Amniotic epithelial cell (primary cell): ENCODE measurements at regions not wholly inside any gene's neighbourhood (a gene's known extent, or its start where the extent isn't known, plus 50 kb on each side); places are given as distances from the start of the nearest gene placed in this dataset.
A peak's percentile ranks its signal among the peaks of the same experiment; 100 is the strongest.
"Not testable (repeated sequence)": the region's sequence is repeated elsewhere in the genome, so short reads cannot be mapped to it uniquely, and the experiment has no call there.

ENCODE experiments used
- DNase-seq: peaks from one replicate; pipeline ENCODE4 v3.0.0-alpha.2; 2010; ENCODE audit warnings: low read depth

DNA sequence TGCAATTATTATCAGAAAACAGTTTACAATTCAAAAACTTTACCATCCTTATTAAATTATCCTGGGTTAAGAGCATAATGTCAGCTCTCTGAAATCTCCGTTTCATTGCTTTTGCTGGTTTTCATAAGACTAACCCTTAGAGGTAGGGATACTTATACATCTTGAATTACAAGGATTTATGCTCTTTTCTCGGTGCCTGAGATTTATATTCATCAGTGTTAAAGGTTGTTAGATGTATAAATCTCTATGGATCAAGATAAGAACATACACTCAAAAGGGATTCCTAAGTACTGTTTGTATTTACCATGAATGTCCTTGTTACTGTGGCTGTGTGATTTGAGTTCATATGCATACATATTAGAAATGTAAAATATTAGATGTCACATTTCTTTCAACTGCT is 684.7 kb downstream of the EFNA5 start:
- DNase-seq: no peak

GRCh38 chr5:106985174-106985573 is 685.6 kb downstream of the EFNA5 start:
- no peak for DNase-seq

- not testable (repeated sequence) for DNase-seq
Measured at GRCh38 chr5:106979178-106979577, 691.6 kb downstream of the EFNA5 start.

GRCh38 chr5:106978582-106979165 is 692.1 kb downstream of the EFNA5 start:
- not testable (repeated sequence) for DNase-seq

DNA sequence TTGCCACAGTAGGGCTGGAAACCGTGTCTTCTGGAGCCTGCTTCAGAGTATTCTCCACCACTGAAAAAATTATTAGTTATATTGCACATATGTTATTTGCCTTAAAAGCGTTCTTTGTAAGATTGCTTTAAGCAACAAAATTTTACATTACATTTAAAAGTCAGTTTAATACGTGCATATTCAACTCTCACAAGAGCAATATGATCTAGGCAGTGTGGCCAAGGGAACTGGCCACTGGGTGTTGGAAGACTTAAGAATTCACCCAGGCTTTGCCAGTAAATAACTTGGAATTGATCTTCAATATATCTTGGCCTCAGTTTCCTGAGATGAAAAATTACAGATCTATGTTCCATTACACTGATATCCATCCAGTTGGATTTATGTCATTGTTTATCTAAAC is 694.4 kb downstream of the EFNA5 start:
- DNase-seq: no peak

DNA sequence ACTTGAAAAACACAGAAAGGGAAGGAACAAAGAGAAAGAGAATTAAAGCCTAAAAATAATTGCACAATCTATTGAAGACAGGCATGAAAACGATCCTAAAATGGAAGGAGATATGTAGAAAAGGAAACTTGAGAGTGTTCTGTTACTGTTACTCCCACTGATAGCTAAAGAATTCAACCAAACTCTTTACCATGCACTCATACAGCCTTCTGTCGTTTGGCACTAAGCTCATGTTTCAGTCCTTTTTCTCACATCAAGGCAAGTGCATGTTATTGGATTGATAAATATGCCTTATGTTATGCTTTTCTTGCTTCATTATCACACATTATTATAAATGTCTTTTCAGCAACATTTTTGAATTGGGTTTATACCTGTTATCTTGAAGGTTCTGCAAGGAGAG is 696.5 kb downstream of the EFNA5 start:
- no peak for DNase-seq

DNA sequence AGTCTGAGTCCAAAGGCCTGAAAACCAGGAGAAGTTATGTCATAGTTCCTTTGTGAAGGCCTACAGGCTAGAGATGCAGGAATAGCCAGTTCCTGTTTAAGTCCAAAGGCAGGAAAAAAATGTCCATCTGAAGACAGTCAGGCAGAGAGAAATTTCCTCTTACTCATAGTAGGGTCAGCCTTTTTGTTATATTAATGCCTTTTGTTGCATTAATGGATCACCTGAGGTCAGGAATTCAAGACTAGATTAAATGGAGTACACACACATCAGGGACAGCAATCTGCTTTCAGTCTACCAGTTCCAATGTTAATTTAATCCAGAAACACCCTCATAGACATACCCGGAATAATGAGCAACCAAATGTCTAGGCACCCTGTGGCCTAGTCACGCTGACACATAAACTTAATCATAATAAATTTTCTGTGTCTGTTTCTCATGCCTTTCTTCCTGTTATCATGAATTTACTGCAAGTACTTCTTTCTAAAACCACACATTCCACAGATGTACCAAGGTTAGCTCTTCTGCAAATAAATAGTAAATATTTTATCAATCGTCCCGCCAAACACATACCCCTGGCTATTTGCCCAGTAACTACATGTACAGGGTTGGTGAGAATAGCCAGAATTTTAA is 703.9 kb downstream of the EFNA5 start:
- peak; percentile 17 for DNase-seq

DNA sequence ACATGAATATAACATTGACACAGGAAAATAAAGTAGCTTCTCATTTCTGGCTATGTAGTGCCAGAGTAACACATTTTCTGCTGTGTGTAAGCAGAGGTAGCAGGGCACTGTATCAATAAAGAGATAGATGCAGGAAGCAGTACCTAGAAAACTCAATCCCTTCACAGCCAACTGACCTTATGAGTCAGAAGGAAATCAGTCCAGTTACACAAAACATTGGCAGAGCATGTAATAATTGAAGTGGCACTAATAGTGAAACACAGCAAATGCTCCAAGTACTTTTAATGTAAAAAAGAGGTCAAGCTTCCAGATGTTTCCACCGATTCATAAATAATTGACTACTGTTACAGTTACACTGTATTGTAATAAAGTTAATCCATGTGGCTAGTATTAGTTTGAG is 706.6 kb downstream of the EFNA5 start:
- peak; percentile 32 for DNase-seq

DNA sequence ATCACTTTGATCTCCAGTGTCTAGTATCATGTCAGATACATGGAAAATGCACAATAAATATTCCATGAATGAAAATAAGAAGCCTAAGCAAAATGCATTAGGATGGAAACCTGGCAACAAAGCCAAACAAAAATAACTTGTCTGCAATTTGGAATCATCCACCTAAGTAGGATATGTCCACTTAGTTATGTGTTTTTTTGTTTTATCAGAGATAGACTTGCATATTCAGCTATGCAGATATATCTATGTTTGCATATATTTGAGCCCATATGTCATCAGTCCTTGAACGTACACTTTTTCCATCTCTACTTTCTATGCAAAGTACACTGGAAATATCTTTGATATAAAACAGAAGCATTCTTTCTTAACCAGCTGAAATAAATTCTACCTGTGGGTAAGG is 707.1 kb downstream of the EFNA5 start:
- DNase-seq: no peak

DNA sequence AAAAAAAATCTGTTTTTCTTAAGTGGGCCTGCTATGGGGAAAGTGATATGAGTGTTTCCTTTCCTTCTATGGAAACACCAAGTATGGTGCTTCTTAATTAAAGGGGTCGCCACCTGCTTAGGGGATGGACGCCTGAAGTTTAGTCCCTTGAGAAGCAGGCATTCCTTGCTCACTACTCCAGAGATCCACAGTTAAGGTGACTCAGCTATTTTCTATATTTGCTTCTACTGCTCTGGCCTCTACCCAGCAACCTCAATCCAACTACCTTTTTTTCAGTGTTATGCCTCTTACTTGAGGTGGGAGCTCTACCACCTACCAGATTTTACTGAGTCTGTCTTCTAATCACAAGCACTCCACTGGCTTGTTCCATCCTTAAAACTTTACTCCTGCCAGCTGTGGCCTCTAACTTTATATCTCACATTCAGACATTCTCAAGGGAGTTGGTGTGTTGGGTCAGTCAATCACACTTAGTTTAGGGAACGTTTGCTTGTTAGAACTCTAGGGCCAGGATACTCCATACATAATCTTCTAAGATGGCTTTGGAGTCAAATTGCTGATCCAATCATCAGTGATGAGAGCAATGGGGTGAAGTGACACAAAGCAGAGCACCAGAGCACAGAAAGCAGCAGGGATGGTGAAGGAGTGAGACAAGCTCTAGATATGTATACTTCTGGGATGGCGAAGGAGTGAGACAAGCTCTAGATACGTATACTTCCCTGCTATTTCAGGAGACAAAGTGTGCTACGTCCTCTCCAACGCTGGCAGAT is 708.1 kb downstream of the EFNA5 start:
- DNase-seq: no peak

DNA sequence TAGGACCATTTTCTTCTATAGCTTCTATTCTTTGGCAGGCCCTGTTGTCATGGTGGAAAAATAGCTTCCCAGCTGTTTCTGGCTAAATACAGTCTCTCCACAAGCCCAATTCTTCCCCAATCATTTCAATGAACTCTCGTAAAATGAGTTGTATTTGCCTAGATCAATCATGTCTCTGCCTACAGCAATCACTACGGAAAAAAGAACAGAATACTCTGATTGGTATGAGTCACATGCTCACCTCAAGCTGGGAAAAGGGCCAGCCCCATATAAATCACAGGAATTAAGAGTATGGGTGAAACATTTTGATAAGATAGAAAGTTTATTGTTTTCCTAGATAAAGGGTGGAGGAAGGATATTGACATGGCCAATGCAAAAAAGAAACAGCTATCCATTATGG is 711.4 kb downstream of the EFNA5 start:
- peak; percentile 55 for DNase-seq

DNA sequence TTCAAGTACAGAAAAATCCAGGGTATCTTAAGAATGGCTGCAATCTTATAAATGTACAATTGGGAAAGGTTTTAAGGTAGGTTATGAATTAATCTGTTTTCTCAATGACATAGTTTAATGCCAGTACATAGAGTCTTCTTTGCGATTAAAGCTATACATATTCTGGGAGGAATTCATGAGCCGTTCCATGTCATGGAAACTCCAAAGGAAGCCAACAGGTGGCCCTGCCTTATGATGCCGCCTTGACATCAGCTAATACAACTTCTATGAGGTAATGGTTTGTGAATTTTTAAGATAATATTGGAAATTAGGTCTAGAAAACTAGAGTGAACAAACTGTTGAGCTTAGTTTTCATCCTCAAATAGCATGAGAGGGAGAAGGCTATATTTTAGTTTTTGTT is 713.4 kb downstream of the EFNA5 start:
- no peak for DNase-seq

DNA sequence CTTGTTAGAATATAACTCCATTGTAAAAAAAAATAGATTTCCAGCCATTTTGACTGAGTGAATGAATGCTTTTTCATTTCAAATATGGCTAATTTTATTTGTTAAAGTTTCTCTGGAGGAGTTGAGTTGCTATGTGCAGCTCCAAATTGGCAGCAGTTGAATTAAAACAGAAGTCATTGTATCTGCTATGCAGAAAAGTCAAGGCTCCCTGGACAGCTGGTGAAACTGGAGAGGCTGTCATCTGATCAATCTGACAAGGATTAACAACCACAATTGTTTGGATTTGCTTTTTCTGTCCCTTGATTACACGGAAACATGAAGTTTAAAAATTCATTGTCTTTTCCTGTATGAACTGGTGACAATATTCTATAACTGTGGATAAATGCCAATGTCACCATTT is 713.9 kb downstream of the EFNA5 start:
- DNase-seq: no peak

- DNase-seq: no peak
Measured at GRCh38 chr5:106956187-106956586, 714.5 kb downstream of the EFNA5 start.

- DNase-seq: peak; percentile 91
Measured at GRCh38 chr5:106940986-106941385, 729.8 kb downstream of the EFNA5 start.

- DNase-seq: peak; percentile 15
Measured at GRCh38 chr5:106940301-106940846, 730.4 kb downstream of the EFNA5 start.

GRCh38 chr5:106923409-106923808 is 747.3 kb downstream of the EFNA5 start:
- no peak for DNase-seq

DNA sequence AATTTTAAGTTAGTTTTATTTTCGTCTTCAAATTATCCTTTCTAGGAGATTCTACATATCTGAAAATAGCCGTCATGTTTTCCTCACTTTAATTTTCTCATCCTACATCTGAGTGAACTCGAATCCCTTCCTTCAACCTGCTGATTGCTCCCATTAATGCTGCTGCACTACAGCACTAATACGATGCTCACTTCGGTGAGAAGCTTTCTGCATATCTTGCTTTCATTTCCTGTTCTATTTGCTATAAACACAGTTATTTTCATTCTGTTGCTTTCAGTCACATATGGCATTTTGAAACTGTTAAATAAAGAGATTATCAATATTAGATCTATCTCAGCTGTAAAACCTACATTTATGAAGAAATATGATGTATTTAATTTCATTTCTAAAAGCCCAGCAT is 749.2 kb downstream of the EFNA5 start:
- no peak for DNase-seq

- peak; percentile 37 for DNase-seq
Measured at GRCh38 chr5:106910486-106910885, 760.3 kb downstream of the EFNA5 start.

GRCh38 chr5:106909716-106910115 is 761.0 kb downstream of the EFNA5 start:
- DNase-seq: no peak

GRCh38 chr5:106907979-106908378 is 762.8 kb downstream of the EFNA5 start:
- peak; percentile 24 for DNase-seq

- DNase-seq: no peak
Measured at GRCh38 chr5:106906199-106906598, 764.5 kb downstream of the EFNA5 start.

- peak; percentile 97 for DNase-seq
Measured at GRCh38 chr5:106894964-106895363, 775.8 kb downstream of the EFNA5 start.
